ENCODE measurements at regions not wholly inside any gene's neighbourhood (a gene's known extent, or its start where the extent isn't known, plus 50 kb on each side); places are given as distances from the start of the nearest gene placed in this dataset.
A peak's percentile ranks its signal among the peaks of the same experiment; 100 is the strongest.

GRCh38 chr10:3943695-3944257, 158.8 kb upstream of the KLF6 start:
- no TSS peak for BruUV-seq (replicated peaks)
- Histone ChIP-seq H3K27ac (ENCODE audit: insufficient read depth, low read depth, low read length) (no peak overlapping the region), H3K4me1 (ENCODE audit: control insufficient read depth, extremely low read depth, insufficient read depth, low read length) (peaks cover 10% of the 10 kb centered on the region), H3K36me3 (ENCODE audit: control insufficient read depth in 2 of 2, extremely low read depth in 1 of 2, insufficient read depth in 2 of 2, low read length in 2 of 2) (no peaks in the 10 kb centered on the region), H3K27me3 (ENCODE audit: control insufficient read depth in 2 of 2, insufficient read depth in 2 of 2, low read length in 2 of 2) (no peaks in the 10 kb centered on the region), H4K20me1 (replicated peaks; ENCODE audit: control insufficient read depth, extremely low read depth, insufficient read depth, low read length) (no peaks in the 10 kb centered on the region), H3K9ac (replicated peaks; ENCODE audit: extremely low read depth, insufficient read depth, low read length) (no peak overlapping the region), H3K9me3 (replicated peaks; ENCODE audit: control insufficient read depth, insufficient read depth, low read length) (no peaks in the 10 kb centered on the region), H2AFZ (ENCODE audit: low read depth, low read length) (no peak overlapping the region), H3K9me1 (replicated peaks; ENCODE audit: control insufficient read depth, extremely low read depth, insufficient read depth, low read length) (no peaks in the 10 kb centered on the region), H3K4me3 (replicated peaks in 1 of 3; ENCODE audit: insufficient read depth in 1 of 3, low read depth in 1 of 3, low read length in 3 of 3) (no peak overlapping the region), H3K4me2 (ENCODE audit: insufficient read depth, low read length) (no peak overlapping the region), H3K79me2 (ENCODE audit: control insufficient read depth, insufficient read depth, low read length) (no peaks in the 10 kb centered on the region)
- intact Hi-C loops (cut with micrococcal nuclease): no loop called here
- DNase-seq (ENCODE audit: low read depth, low spot score): no peak
- peak; percentile 75 for FAIRE-seq
- dilution Hi-C loops (cut with MboI; ENCODE audit: extremely low pct_ligation_motif_present, low sequenced_read_pairs): no loop called here
- CTCF ChIA-PET: no interaction called here
- TF ChIP-seq JUN (IDR thresholded peaks at IDR 0.05; ENCODE audit: borderline replicate concordance, insufficient read depth, insufficient read length, low read depth): no peak
- no peak for TF ChIP-seq EZH2 (IDR thresholded peaks at IDR 0.05; ENCODE audit: borderline replicate concordance, low read depth, low read length, severe bottlenecking)
- no peak for TF ChIP-seq MYC (IDR thresholded peaks at IDR 0.05; ENCODE audit: low read depth, low read length)
- TF ChIP-seq FOS (IDR thresholded peaks at IDR 0.05; ENCODE audit: borderline replicate concordance, insufficient read depth, low read length): no peak
- no peak for TF ChIP-seq POLR2A (IDR thresholded peaks at IDR 0.05; ENCODE audit: low read depth, low read length)
- no peak for TF ChIP-seq GATA2 (IDR thresholded peaks at IDR 0.05; ENCODE audit: insufficient read depth, insufficient read length, low read depth, low read length)
- no peak for TF ChIP-seq POLR2AphosphoS5 (IDR thresholded peaks at IDR 0.05; ENCODE audit: insufficient read depth, low read depth, low read length)
- no peak for TF ChIP-seq MAX (IDR thresholded peaks at IDR 0.05; ENCODE audit: insufficient read depth, insufficient read length)
- TF ChIP-seq CTCF (IDR thresholded peaks at IDR 0.05; ENCODE audit: extremely low read depth in 1 of 2, insufficient read depth in 1 of 2, low read depth in 1 of 2, low read length in 2 of 2): no peak
- POLR2A ChIA-PET: no interaction called here
